HFF-Myc (cell line): ENCODE measurements at regions not wholly inside any gene's neighbourhood (a gene's known extent, or its start where the extent isn't known, plus 50 kb on each side); places are given as distances from the start of the nearest gene placed in this dataset.

ENCODE experiments used
- DNase-seq: peaks from one replicate; pipeline ENCODE4 v3.0.0-alpha.2; 2011; ENCODE audit warnings: low read depth; ENCODE audit errors: extremely low read depth
- H3K4me3 ChIP-seq: replicated peaks from 2 replicates; pipeline ENCODE4 v1.5.1; 2011; ENCODE audit warnings: low read depth, mild to moderate bottlenecking, control low read depth, low read length
- CTCF ChIP-seq: IDR thresholded peaks from 2 replicates; pipeline ENCODE4 v1.5.1; 2012; ENCODE audit warnings: mild to moderate bottlenecking, low read depth, low read length, control low read depth; ENCODE audit errors: missing control alignments

- H3K4me3 ChIP-seq, result no peak overlapping the region
- no peak for DNase-seq
- TF ChIP-seq CTCF, result no peak
These were observed 51.7 kb upstream of the RCN1 start for GRCh38 chr11:32039149-32039548.

GRCh38 chr11:32034680-32035079 is 56.2 kb upstream of the RCN1 start:
- no peak overlapping the region for H3K4me3 ChIP-seq
- no peak for DNase-seq
- TF ChIP-seq CTCF, result no peak

- peak; percentile 4 for DNase-seq
- H3K4me3 ChIP-seq, result no peak overlapping the region
- TF ChIP-seq CTCF, result no peak
These were observed 56.7 kb upstream of the RCN1 start for GRCh38 chr11:32034149-32034548.

GRCh38 chr11:32033491-32033890 is 57.4 kb upstream of the RCN1 start:
- no peak for DNase-seq
- no peak for TF ChIP-seq CTCF
- H3K4me3 ChIP-seq, result no peak overlapping the region

- TF ChIP-seq CTCF, result no peak
- H3K4me3 ChIP-seq, result no peak overlapping the region
- no peak for DNase-seq
These were observed 57.8 kb upstream of the RCN1 start for GRCh38 chr11:32033067-32033466.

- no peak overlapping the region for H3K4me3 ChIP-seq
- no peak for DNase-seq
- no peak for TF ChIP-seq CTCF
These were observed 58.4 kb upstream of the RCN1 start for GRCh38 chr11:32032478-32032877.

GRCh38 chr11:32032052-32032451 is 58.8 kb upstream of the RCN1 start:
- DNase-seq, result no peak
- H3K4me3 ChIP-seq, result no peak overlapping the region
- no peak for TF ChIP-seq CTCF
